Choroid plexus epithelial cell (primary cell): ENCODE measurements at regions not wholly inside any gene's neighbourhood (a gene's known extent, or its start where the extent isn't known, plus 50 kb on each side); places are given as distances from the start of the nearest gene placed in this dataset.
A peak's percentile ranks its signal among the peaks of the same experiment; 100 is the strongest.

Experiments
- DNase-seq: peaks from one replicate; pipeline ENCODE4 v3.0.0-alpha.2; 2010; ENCODE audit warnings: low read depth
- H3K4me3 ChIP-seq: 2 replicates; pipeline ENCODE4 v1.5.1; 2011; ENCODE audit warnings: low read depth, mild to moderate bottlenecking, control low read depth, low read length, moderate library complexity
- CTCF ChIP-seq: conservative IDR thresholded peaks from 2 replicates; pipeline ENCODE4 v1.5.1; 2011; ENCODE audit warnings: low read depth, mild to moderate bottlenecking, control low read depth, inconsistent platforms, low read length, moderate library complexity

GRCh38 chr9:82593501-82593900 is 469.4 kb downstream of the RASEF start:
- no peak overlapping the region for H3K4me3 ChIP-seq
- peak; percentile 10 for DNase-seq
- no peak for TF ChIP-seq CTCF

- TF ChIP-seq CTCF = no peak
- peak overlapping the region; percentile 18 for H3K4me3 ChIP-seq
- peak; percentile 48 for DNase-seq
Observed at GRCh38 chr9:82597241-82598203, 465.4 kb downstream of the RASEF start.

- DNase-seq = peak; percentile 4
- no peak overlapping the region for H3K4me3 ChIP-seq
- TF ChIP-seq CTCF = no peak
Observed at GRCh38 chr9:82598241-82599039, 464.5 kb downstream of the RASEF start.

GRCh38 chr9:82599336-82599949 is 463.5 kb downstream of the RASEF start:
- no peak for TF ChIP-seq CTCF
- no peak overlapping the region for H3K4me3 ChIP-seq
- no peak for DNase-seq

GRCh38 chr9:82600536-82601292 is 462.2 kb downstream of the RASEF start:
- no peak for DNase-seq
- TF ChIP-seq CTCF = no peak
- H3K4me3 ChIP-seq = no peak overlapping the region

- no peak for TF ChIP-seq CTCF
- DNase-seq = peak; percentile 40
- H3K4me3 ChIP-seq = no peak overlapping the region
Observed at GRCh38 chr9:82601293-82601771, 461.6 kb downstream of the RASEF start.
